GM12878 (cell line): ENCODE measurements at regions not wholly inside any gene's neighbourhood (a gene's known extent, or its start where the extent isn't known, plus 50 kb on each side); places are given as distances from the start of the nearest gene placed in this dataset.

Source experiments
- BCLAF1 ChIP-seq: fragments of 450-650 bp; IDR thresholded peaks from 2 replicates; pipeline ENCODE4 v1.6.1; 2017; ENCODE audit warnings: antibody characterized with exemption, mild to moderate bottlenecking, moderate library complexity
- BHLHE40 ChIP-seq, 2 experiments: fragments of 450-650 bp in 1 of 2; IDR thresholded peaks; 2 replicates each; pipeline ENCODE4 v1.6.1; 2011 to 2017; ENCODE audit warnings: low read depth in 2 of 2, borderline replicate concordance in 1 of 2, improper control_type of control experiment in 1 of 2, low read length in 1 of 2, mild to moderate bottlenecking in 1 of 2
- CTCF ChIP-seq, 3 experiments: IDR thresholded peaks in 2 of 3; conservative IDR thresholded peaks in 1 of 3; 2 replicates each; pipeline ENCODE4 v1.5.1; 2011; ENCODE audit warnings: low read depth in 3 of 3, low read length in 3 of 3, mild to moderate bottlenecking in 3 of 3, control low read depth in 2 of 3, moderate library complexity in 2 of 3, inconsistent platforms in 1 of 3, mixed read lengths in 1 of 3; ENCODE audit not compliant: control insufficient read depth in 2 of 3, insufficient read depth in 1 of 3; ENCODE audit errors: extremely low read depth in 1 of 3
- EZH2 ChIP-seq: IDR thresholded peaks from 2 replicates; pipeline ENCODE4 v1.6.1; 2012; ENCODE audit warnings: low read depth, mild to moderate bottlenecking, control low read depth, inconsistent platforms, low read length, borderline replicate concordance; ENCODE audit not compliant: control insufficient read depth
- NR2C2 ChIP-seq: IDR thresholded peaks from 2 replicates; pipeline ENCODE4 v1.6.1; 2011; ENCODE audit warnings: borderline replicate concordance, low read depth; ENCODE audit not compliant: control insufficient read depth, insufficient read length
- PAX5 ChIP-seq: IDR thresholded peaks from 2 replicates; pipeline ENCODE4 v1.6.1; 2011; ENCODE audit warnings: low read depth, low read length, borderline replicate concordance
- PKNOX1 ChIP-seq: fragments of 450-650 bp; IDR thresholded peaks from 2 replicates; pipeline ENCODE4 v1.6.1; 2016; ENCODE audit warnings: mild to moderate bottlenecking
- POLR2A ChIP-seq: IDR thresholded peaks from 2 replicates; pipeline ENCODE4 v1.6.1; 2011; ENCODE audit warnings: low read depth, mild to moderate bottlenecking, low read length
- RAD21 ChIP-seq: IDR thresholded peaks from 2 replicates; pipeline ENCODE4 v1.6.1; 2011; ENCODE audit warnings: mild to moderate bottlenecking, low read depth, low read length, moderate library complexity; ENCODE audit not compliant: insufficient read depth
- REST ChIP-seq: IDR thresholded peaks from 2 replicates; pipeline ENCODE4 v1.6.1; 2012; ENCODE audit warnings: mild to moderate bottlenecking, low read depth, low read length
- SREBF1 ChIP-seq: IDR thresholded peaks from 2 replicates; pipeline ENCODE4 v1.6.1; 2012; ENCODE audit warnings: mild to moderate bottlenecking, low read length

GRCh38 chr2:144832048-144832447, 312.1 kb upstream of the ZEB2 start:
- TF ChIP-seq EZH2 (no peak), SREBF1 (no peak), PKNOX1 (no peak), REST (no peak), NR2C2 (no peak), RAD21 (no peak), BHLHE40 (IDR thresholded peaks at IDR 0.05; ENCODE audit: borderline replicate concordance in 1 of 2, low read depth in 2 of 2, low read length in 1 of 2) (no peak), CTCF (IDR thresholded peaks at IDR 0.05 in 2 of 3, conservative IDR thresholded peaks at IDR 0.05 in 1 of 3; ENCODE audit: control insufficient read depth in 2 of 3, extremely low read depth in 1 of 3, insufficient read depth in 1 of 3, low read depth in 3 of 3, low read length in 3 of 3) (no peak), POLR2A (no peak), PAX5 (no peak), BCLAF1 (no peak)
